NCI-H187 (cell line): ENCODE measurements at regions not wholly inside any gene's neighbourhood (a gene's known extent, or its start where the extent isn't known, plus 50 kb on each side); places are given as distances from the start of the nearest gene placed in this dataset.
"Not testable (repeated sequence)": the region's sequence is repeated elsewhere in the genome, so short reads cannot be mapped to it uniquely, and the experiment has no call there.

Experiments
- DNase-seq, 2 experiments: peaks; one replicate each; lab custom pipeline; 2025; lab: John Stamatoyannopoulos, UW

DNA sequence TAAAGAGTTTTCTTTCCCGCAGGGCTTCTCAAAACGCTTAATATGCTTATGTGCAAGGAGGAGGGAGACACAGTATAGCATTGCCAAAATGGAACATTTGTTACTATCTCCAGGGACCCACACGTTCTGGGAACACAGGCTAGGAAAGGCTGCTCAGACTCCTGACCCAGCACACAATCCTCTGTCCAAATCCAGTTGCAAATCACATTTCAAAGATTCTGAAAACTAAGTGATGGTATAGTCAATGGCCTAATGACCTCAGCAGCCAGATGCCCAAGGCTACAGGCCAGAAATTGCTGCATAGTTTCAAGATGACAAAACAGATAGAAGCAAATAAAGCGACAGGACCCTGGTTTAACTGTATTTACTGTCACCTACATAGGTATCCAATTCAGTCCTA lies 97.0 kb upstream of the GRIP1 start:
- DNase-seq, result no peak

GRCh38 chr12:66776974-66777373 lies 98.1 kb upstream of the GRIP1 start:
- no peak for DNase-seq

DNA sequence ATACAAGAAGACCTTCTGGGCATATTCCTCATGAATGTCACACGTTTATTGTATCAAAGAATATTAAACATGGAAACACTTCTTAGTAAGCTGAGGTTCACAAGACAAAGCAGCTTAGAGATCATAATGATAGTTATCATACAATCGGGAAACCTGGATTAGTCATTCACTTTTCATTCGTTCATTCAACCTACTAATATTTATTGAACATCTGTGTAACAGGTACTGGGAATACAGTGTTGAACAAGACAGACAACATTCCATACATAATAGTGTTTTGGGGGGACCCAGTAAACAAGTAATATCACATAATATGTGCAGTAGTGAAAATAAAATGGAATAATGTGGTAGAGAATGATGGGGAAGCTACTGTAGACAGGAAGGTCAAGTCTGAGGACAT lies 100.6 kb upstream of the GRIP1 start:
- no peak for DNase-seq

- DNase-seq, result no peak
Observed at GRCh38 chr12:66786531-66787308, 107.8 kb upstream of the GRIP1 start.

- no peak for DNase-seq
Observed at GRCh38 chr12:66799551-66799950, 120.7 kb upstream of the GRIP1 start.

DNA sequence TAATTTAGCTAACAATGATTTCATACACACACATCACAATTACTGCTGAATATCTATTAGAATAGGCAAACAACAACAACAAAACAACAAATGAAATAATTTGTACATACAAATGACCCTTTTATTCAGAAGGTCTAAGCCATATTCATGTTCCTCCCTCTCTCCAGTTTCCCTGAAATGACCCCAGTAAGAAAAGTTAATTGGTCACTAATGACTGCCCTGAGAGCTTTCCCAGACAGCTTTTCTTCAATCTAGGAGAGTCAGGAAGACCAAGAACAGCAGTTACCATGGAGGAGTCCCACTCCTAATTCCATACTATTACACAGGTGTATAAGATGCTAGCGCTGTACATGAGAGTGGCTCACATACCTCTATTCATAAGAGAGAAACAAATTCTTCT lies 121.2 kb upstream of the GRIP1 start:
- DNase-seq, result no peak

DNA sequence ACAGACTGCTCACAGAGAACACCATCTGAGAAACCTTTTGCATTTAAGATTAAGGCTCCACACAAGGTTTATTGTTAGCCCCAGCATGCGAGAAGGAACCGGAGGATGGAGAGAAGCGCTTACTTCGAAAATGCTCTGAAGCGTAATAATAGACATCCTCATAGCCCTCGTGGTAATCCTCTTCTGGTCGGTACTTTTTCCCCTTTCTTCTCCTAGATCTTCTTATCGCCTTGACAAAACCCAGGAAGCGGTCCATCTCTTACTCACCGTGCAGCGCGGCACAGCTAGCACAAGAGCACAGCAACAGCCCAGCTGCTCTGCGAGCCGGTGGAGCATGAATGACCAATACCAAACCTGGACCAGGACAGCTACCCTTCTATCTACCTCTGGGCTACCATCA lies 125.1 kb upstream of the GRIP1 start:
- DNase-seq, result no peak

DNA sequence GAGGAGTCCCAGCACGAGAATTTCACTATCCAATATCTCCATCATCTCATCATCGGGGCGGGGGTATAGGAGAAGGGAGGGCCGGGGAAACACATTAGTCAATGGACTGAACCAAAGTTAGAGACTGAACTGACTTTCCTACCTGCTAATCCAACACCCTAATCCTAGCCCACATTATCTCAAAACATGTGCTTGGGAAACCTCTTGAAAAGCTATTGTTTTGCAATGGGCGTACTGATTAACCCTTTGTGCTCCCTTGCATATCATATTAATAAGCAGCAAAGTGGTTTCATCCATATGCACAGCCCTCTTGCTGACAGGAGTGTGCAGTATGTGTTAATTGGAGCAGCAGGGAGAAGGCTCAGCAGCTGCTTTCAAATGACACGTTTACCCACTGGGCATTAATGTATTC lies 125.7 kb upstream of the GRIP1 start:
- DNase-seq, result no peak

DNA sequence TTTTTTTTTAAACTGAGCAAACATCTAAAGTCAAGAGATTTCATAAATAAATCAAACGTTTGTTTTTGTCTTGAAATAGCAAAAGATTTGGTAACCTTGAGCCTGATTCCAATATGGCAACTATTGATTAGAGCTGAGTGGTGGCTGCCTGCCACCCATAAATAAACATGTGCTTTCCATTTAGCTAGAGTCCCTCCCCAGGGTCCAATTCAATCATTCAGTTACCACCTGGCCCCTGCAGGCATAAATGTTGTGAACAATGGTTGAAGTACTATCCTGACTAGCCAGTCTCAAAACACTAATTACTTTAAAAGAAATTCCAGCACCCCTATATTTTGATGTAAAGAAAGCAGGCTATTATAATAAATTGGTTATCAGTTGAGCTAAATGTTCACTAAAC lies 129.7 kb upstream of the GRIP1 start:
- DNase-seq, result no peak

GRCh38 chr12:66813137-66813892 lies 134.4 kb upstream of the GRIP1 start:
- DNase-seq, result no peak

DNA sequence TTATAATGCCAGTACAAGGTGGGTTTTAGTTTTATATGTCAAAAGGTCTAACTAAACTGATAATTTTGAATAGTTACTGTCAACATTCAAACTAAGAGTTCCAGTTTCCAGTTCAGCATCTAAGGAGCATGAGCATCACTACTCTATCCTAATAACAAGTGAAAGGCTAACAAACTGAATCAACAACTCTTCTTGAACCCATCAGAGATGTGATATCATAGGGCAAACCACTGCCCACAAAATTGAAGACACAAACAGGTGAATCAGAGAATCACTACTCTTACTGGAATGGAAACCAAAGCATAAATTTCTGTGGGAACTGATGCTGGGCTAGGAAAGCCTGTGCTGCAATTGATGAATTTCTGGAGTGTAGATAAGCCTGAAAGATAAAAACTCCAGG lies 140.7 kb upstream of the GRIP1 start:
- no peak for DNase-seq

GRCh38 chr12:66822961-66823360 lies 144.1 kb upstream of the GRIP1 start:
- DNase-seq, result no peak

DNA sequence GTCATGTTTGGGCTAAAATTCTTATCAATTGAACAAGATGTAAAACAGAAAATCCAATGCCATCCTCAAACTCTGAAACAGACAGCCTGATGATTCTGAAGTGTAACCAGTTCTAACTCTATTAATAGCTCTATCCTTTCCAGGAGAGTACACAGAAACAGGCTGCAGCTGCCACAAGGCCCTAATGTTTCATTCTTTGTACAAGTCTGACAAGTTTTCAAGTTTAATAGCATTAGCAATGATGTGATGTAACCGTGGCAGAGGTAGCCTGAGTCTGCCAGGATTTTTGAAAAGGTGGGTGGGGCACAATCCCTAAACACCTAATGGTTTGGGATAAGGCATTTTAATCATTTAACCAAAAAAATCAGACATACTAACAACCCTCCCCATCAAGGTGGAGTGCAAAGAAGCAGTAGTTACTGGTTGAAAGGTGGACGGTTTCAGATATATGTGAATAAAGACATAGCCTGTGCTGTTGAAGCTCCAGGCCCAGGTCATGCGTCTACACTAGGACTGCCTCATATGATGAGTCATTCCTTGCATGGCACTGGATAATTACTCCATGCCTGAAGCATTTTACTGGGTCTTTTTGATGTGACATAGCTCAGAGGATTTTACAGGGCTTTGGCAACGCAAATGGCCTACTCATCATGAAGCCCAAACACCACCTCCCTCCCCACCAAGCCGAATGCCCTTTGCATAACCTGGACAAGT lies 145.1 kb upstream of the GRIP1 start:
- DNase-seq, result no peak

GRCh38 chr12:66825921-66826320 lies 147.0 kb upstream of the GRIP1 start:
- DNase-seq, result not testable (repeated sequence)

GRCh38 chr12:66829660-66830325 lies 150.9 kb upstream of the GRIP1 start:
- no peak for DNase-seq

DNA sequence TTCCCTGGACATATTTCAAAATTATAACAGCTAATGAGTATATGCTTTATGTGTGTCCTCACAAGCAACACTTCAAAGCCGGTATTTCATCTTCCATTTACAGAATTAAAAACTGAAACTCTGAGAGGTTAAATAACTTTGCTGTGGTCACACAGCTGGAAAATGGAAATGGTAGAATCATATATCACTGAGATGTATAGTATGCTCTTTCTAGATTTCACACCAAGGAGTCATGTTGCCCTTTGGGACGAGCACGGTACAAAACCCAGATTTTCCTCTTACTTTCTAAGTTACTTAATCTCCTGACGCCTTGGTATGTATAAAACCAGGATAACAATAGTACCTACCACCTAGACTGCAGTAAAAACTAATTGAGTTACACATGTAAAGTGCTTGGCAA lies 152.6 kb upstream of the GRIP1 start:
- no peak for DNase-seq

- DNase-seq, result no peak
Observed at GRCh38 chr12:66832997-66833396, 154.1 kb upstream of the GRIP1 start.

DNA sequence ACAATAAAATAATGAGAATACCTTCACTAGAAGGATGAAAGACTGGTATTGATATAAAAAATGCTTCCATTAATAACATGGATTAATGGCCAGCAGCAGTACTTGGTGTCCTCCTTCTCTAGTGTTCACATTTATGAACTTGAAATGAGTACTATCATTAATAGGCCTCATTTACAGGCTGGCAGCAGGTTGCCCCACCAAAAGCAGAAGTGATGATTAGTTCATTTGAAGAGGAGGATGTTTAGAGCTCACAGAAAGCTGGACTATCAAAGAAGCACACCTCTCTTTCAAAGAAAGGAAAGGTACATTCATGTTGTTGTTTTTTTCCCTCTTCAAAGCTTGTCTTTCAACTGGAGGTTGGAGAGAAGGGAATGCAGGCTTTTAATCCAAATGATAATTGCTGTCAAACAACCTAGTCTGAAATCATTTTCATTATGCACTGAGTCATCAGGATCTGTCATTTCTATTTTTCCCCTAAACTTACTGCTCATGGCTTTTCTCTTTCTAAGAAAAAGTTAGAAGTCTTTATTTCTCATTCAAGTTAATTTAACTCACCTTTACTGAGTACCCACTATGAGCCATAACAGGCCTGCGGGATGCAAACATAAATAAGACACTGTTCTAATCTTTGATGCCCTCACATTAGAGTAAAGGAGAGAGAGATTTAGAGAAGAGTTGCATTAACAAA lies 157.9 kb upstream of the GRIP1 start:
- DNase-seq, result no peak

- no peak for DNase-seq
Observed at GRCh38 chr12:66837311-66837627, 158.4 kb upstream of the GRIP1 start.

DNA sequence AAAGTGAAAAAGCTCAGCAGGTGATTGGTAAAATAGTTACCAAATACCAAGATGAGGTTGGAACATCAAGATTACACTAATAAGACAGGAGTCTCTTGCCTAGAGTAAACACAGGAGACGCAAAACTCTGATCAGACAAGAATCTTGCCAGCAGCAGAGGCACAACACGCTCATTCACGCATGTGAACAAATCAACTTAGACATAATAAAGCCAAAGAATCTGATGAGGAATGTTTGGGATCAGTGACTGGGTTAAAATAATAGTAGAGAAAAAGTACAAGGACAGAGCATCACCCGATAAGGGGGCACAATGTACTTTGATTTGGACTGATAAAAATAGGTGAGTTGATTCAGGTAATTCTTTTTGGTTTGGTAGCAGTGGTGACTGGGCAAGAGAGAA lies 159.5 kb upstream of the GRIP1 start:
- DNase-seq, result no peak

DNA sequence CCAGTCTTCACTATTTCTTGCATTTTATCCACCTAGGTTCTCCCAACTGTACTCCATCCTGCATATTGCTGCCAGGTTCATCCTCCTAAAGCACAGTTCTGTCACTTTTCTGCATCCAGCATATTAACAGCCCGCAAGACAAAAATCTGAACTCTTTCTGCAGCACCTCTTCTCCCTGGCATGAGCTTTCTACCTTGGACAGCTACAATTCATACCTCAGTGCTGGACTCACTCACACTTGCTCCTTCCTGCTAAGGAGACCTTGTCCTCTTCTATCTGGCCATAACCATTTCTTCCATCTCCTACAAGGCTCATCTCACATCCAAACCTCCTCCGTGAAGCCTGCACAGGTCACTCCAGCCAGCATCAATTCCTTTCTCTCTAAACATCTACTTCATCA lies 170.1 kb upstream of the GRIP1 start:
- no peak for DNase-seq

DNA sequence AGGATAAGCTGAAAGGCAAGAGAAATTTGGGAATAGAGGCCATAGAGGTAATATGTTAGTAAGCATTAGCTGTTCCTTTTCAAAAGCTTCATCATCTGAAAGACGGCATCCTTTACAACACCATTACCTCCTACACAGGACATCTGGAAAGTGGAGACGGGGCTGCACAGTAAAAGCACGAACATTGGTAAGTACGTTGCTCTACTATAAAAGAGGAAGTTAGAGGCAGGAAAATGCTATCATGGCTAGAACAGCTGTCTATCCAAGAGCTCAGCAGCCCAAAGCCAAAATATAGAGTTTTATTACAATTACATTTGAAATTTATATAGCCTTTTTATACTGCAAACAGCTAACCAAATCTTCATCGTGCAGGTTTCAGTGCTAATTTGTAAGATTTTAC lies 172.3 kb upstream of the GRIP1 start:
- DNase-seq, result no peak
